GM18511 (cell line): ENCODE measurements at regions not wholly inside any gene's neighbourhood (a gene's known extent, or its start where the extent isn't known, plus 50 kb on each side); places are given as distances from the start of the nearest gene placed in this dataset.

Experiments
- ATAC-seq: cut with Tn5 transposase; IDR thresholded peaks from one replicate; pipeline ENCODE4 v1.9.1; 2021; ENCODE audit warnings: mild to moderate bottlenecking, moderate library complexity; ENCODE audit not compliant: unreplicated experiment

GRCh38 chr10:128221117-128221516, 94.9 kb upstream of the MKI67 start:
- ATAC-seq, result no peak

DNA sequence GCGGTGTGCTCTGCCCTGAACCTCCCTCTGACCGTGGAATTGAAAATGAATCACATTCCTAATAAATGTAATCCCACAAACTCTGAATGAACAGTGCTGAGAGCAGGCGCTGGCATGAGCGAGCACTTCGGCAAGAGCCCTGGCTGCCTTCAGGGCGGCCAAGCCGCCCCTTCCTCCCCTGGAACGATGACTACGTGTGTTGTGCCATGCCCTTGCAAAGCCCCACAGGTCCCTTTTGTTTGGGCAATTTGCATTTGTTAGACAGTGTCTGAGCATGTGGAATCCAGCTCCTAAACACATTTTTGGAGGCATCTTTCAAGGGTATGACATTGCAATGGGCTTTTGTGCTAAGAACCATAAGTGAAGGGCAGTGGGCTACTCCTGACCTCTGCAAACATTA, 95.6 kb upstream of the MKI67 start:
- no peak for ATAC-seq

- ATAC-seq, result no peak
Observed at GRCh38 chr10:128222332-128222849, 96.2 kb upstream of the MKI67 start.

GRCh38 chr10:128230401-128230800, 104.2 kb upstream of the MKI67 start:
- ATAC-seq, result no peak

DNA sequence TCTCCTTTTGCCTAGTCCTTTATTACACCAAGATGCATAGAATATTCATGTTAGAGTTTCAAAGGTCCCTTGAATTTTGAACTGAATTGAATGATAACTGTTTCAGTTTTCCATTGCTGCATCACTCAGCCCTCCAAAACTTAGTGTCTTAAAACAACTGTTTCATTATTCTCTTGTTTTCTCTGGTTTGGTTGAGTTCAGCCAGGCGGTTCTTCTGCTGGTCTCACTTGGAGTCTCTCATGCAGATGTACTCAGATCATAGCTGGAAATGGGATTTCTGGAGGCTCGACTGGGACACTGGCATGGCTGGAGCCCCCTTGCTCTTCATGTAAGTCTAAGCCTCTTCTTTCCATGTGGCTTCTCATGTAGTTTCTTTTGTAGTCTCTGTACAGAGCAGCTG, 107.2 kb upstream of the MKI67 start:
- no peak for ATAC-seq

DNA sequence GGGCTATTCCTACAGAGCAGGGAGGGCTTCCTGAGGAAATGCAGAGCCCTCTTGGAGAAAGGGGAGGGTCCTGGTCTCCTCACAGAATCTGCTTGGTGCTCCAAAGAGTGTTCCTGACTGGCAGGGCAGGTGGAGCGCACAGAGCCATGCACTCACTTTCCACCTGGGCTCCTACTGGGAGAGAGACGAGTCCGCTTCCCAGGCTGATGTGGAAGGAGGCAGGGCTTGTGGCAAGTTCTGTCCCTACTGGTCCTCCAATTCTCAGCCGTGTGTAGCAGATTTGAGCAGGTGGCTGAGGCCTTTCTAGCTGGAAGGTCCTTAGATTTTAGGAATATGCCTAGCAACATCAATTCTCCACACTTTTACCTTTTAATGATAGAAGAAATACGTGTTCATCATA, 111.5 kb upstream of the MKI67 start:
- no peak for ATAC-seq

DNA sequence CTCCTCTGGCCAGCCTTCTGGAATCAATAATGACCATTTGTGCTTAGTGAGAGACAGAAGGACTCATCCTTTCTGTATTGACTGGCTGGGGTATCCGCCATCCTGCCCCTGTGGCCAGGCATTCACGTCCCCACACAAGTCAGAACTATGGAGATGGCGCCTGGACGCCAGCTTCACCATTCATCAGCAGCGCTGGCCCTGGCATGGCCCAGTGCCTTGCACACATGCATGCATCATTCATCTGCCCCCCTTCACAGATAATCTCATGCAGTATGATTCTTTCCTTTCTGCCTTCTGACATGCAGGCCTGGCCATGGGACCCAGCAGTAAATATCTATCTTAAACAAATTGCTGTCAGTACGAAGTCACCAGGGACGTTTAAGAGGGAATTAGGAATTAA, 114.8 kb upstream of the MKI67 start:
- ATAC-seq, result no peak

DNA sequence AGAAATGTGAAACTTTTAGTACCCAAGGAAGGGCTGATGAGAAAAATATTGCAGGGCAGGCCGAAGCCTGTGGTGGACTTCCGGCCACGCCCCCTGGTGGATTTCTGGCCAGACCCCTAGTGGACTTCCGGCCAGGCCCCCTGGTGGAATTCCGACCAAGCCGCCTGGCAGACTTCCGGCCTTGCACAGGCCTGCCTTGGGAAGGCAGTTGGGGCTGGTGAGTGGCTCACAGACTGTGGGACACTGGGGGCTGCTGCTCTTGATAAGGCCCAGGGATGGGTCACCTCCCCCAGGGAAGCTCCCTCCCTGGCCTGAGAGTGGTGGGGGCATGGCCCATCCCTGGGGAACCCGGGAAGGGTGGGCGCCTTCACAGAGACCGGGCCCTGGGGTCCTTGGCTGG, 116.4 kb upstream of the MKI67 start:
- ATAC-seq, result no peak

DNA sequence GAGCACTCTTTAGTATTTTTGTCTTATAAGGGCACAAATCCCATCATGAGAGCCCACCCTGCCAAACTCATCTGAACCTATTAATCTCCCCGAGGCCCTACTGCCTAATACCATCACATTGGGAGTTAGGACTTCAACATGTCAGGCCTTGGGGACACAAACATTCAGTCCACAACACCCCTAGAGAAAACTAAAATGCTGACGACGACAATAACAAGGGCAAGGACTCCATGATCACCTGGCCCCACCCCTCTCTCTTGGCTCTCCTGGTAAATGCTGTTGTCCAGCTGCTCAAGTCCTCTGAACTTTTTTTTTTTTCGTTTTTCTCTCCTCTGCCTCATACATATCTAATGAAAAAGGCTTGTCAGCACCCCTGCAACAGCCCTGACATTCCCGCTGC, 118.8 kb upstream of the MKI67 start:
- no peak for ATAC-seq

DNA sequence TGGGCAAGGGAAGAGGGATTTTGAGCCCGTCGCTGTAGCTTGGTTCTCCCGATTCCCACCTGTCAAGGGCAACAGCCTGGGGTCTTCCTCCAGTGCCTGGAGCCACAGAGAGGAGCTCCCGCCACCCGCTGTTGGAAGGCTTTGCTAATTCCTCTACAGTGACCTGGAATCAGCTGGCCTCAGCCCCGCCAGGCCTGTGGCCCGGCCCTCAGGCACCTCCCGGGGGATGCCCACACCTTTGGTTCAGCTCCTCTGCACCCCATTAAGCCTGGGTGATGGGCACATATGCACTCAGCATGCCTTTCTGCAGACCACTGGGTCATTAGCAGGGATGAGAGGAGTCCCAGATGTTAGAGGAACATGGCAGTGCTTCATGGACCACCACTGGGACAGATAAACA, 121.4 kb upstream of the MKI67 start:
- no peak for ATAC-seq

DNA sequence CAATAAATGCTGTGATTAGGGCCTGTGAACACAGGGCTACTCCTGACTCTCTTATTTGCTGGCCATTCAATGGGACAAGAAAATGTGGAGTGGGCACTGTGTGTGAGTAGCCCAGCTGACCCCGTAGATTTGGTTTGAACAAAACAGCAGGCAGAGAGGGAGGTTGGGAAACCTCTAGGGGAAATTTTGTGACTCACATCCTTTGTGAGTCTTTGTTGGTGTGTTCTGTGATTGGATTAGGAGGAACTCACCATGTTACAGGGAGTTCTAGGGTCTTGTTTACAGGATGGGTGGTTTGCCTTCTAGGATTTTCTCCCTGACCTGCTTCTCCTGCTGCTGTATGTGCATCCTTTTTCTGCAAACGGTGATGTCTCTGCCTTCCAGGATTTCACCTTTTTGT, 128.3 kb upstream of the MKI67 start:
- no peak for ATAC-seq

- ATAC-seq, result no peak
Observed at GRCh38 chr10:128257428-128257827, 131.2 kb upstream of the MKI67 start.

DNA sequence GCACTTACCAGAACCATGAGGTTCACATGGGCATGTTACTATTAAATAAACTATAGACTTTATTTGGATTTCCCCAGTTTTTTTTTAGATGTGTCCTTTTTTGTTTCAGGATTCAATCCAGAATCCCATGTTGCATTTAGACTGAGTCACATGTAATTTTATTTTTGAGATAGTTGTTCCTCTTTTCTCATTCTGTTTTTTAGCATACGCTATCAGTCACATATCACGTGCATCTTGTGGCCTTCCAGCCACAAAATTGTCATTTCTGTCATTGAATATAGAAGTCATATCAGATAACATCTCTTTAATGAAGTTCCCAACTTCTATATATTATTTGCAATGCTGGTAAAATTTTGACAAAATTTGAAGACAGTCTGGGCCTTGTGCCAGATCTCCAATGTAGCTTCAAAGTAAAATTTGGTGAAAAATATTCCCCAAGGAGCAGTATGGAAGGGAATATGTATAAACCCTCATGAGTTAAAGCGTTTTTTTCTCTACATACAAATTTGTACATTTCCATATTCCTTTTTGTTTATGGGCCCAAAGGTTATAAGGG, 132.3 kb upstream of the MKI67 start:
- no peak for ATAC-seq

DNA sequence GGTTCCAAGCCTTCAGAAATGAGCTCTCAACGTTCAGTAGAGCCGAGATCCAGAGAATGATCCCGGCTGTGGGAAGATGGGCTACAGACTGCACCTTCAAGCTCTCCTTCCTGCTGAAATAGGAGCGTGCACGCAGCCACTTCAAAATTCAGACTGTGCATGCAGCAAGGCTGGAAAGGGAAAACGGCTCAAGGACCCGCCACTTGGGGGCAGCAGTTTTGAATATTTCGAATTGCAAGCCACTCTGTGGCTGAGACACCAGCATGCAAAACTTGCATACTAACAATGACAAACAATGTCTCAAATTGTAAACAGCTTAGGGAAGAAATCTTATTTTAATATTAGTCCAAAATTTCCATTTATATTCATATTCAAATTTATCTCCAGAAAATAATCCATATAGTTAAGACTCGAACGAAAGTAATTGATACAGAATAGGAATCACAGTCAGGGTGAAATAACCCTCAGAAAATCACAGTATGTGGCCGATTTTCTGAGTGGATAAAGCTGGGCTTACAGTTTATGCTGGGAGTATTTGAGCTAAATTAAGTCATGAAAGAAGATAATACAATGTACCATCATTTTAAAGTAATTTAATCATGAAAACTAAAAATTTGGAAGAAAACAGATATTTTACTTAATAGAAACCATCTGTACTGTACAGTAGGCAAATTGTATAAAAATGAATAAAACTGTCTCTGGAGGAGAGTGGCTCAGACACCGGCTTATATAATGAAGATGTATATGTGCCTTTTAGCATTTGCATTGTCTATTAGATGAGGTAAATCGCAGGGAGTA, 137.9 kb upstream of the MKI67 start:
- peak; percentile 68 for ATAC-seq

- ATAC-seq, result no peak
Observed at GRCh38 chr10:128265596-128265995, 139.4 kb upstream of the MKI67 start.

DNA sequence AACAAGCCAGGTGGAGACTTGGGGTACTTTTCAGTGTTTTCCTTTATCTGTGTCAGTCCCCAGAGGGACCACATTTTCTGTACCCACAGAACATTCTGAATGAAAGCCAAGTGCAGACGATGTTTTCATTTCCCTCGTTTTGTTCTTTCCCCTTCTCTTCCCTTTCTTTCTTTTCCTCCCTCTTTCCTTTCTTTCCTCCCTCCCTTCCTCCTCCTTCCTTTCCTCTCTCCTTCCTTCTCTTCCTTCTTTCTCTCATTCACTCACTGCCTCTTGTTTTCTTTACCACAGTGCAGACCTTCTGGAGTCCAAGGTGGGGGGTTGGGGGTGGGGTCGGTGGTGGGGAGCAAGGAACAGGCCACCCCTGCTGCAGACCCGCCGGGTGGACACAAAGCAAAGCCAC, 141.4 kb upstream of the MKI67 start:
- no peak for ATAC-seq

DNA sequence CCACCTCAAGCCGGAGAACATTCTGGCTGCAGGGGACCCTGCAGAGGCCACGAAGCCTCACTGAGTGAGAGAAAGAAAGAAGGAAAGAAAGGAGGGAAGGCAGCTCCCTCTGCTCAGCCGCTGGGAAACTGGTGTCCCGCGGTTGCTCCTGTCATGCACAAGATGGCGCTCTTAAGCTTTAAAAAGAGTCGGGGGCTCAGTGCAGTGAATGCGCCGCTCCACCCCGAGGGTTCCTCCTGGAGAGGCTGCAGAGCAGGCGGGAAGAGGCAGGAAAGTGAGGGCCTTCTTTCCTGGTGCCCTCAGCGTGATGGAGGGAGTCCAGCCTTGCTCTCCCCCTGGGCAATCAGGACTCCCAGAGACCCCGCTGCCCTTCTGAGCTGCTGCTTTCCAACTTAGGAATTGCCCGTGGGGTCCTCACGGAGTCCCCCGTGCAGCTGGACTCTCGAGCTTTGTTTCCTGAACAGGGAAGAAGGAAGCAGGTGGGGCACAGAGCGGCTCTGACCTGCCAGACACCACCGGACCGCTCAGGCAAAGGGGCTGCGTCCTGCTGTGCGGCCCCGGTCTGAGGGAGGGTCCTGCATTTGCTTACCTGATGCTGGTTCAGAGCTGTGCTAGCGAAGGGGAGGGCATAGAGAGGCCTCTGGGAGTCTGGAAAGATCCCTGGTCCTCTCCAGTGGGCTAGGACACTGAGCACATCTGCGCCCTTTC, 141.9 kb upstream of the MKI67 start:
- no peak for ATAC-seq

DNA sequence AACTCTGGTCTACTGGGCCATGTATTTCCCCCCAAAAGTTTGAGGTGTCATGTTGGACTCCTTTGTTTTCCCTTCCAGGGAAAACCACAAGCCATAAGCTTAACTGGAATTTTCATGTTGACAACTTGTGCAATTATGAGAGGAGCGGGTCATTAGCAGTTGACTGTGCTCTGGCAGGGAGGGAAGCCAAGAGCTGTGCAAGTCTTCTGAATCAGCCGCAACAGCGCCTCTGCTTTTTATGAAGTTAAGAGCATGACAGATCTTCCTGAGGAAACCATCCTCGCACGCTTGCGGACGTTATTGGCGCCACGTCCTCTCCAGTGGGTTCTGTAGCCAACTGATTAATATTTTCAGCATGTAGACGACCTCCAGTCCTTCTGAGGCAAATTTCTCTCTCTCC, 148.7 kb upstream of the MKI67 start:
- ATAC-seq, result no peak

- no peak for ATAC-seq
Observed at GRCh38 chr10:128275388-128276177, 149.4 kb upstream of the MKI67 start.

GRCh38 chr10:128277267-128277840, 151.1 kb upstream of the MKI67 start:
- ATAC-seq, result no peak

DNA sequence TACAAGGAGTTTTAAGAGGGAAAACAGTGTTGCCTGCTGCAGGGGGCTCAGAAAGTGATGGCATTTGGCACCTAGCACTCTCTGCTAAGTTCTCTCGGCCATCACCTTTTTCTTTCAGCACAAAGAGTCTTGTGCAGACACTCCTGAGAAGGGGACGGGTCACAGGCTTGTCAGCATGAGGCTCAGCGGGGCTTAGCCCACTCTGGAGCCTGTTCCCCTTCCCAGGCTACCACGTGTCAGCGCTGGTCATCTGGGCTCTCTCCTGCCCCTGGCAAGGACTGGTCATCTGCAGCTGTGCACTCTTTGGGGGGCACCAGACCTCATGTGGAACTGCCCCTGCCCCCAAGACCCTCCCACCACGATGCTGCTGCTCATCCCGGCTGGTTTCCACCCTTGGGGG, 152.1 kb upstream of the MKI67 start:
- ATAC-seq, result no peak
